A549 (cell line): ENCODE measurements at regions not wholly inside any gene's neighbourhood (a gene's known extent, or its start where the extent isn't known, plus 50 kb on each side); places are given as distances from the start of the nearest gene placed in this dataset.

Source experiments
- ATAC-seq, 2 experiments: fragments of 200-7000 bp in 1 of 2; fragments of >200 bp in 1 of 2; cut with Nextera tagmentation in 1 of 2; cut with Tn5 transposase in 1 of 2; 3 replicates each; pipeline versions ENCODE4 v1.8.0 to v1.9.1; 2018 to 2020; ENCODE audit warnings: mild to moderate bottlenecking in 1 of 2, moderate library complexity in 1 of 2
- CTCF ChIA-PET: fragments of 300-600 bp; sonication (Branson Sonifier 250); formaldehyde crosslinking; extraction: SDS; loops from one replicate; lab custom pipeline; 2021; ENCODE audit warnings: antibody characterized with exemption, inconsistent platforms; lab: Yijun Ruan, JAX
- POLR2A ChIA-PET: fragments of 350-600 bp; formaldehyde crosslinking; extraction: SDS; loops from one replicate; lab custom pipeline; 2021; ENCODE audit warnings: antibody characterized with exemption, inconsistent platforms; lab: Yijun Ruan, JAX
- DNase-seq, 2 experiments: peaks; one replicate each; pipeline versions ENCODE4 v3.0.0 to v3.0.0-alpha.2; 2011 to 2016; ENCODE audit warnings: low read depth in 1 of 2, low spot score in 1 of 2
- FAIRE-seq: peaks from 2 replicates; lab custom pipeline; 2011; peaks lifted over from hg19 to GRCh38; lab: Jason Lieb, UNC
- H3K27ac ChIP-seq, 2 experiments: fragments of >200 bp; sonication (Bioruptor Twin); formaldehyde crosslinking; 3 replicates each; pipeline ENCODE4 v1.5.1; 2016 to 2017
- H3K4me1 ChIP-seq: fragments of >200 bp; sonication (Bioruptor Twin); formaldehyde crosslinking; 3 replicates; pipeline ENCODE4 v1.6.1; 2016
- H3K4me2 ChIP-seq: fragments of >200 bp; sonication (Bioruptor Twin); formaldehyde crosslinking; 3 replicates; pipeline ENCODE4 v1.6.1; 2016
- H3K4me3 ChIP-seq: fragments of >200 bp; sonication (Bioruptor Twin); formaldehyde crosslinking; 3 replicates; pipeline ENCODE4 v1.5.1; 2016
- H3K9me3 ChIP-seq: fragments of >200 bp; sonication (Bioruptor Twin); formaldehyde crosslinking; 3 replicates; pipeline ENCODE4 v1.6.1; 2016
- BCL3 ChIP-seq: fragments of >200 bp; sonication (Bioruptor Twin); formaldehyde crosslinking; IDR thresholded peaks from 3 replicates; pipeline ENCODE4 v1.6.1; 2016
- CEBPB ChIP-seq, 2 experiments: fragments of >200 bp in 1 of 2; sonication (Bioruptor Twin) in 1 of 2; formaldehyde crosslinking in 1 of 2; IDR thresholded peaks; 2 replicates each; pipeline ENCODE4 v1.6.1; 2012 to 2016
- CHD4 ChIP-seq: fragments of 200-600 bp; sonication (generic); IDR thresholded peaks from 2 replicates; pipeline ENCODE4 v1.6.1; 2016; ENCODE audit warnings: antibody characterized with exemption, mild to moderate bottlenecking, borderline replicate concordance
- EP300 ChIP-seq, 2 experiments: fragments of >200 bp; sonication (Bioruptor Twin); formaldehyde crosslinking; IDR thresholded peaks; 2 replicates in 1 of 2; 3 replicates in 1 of 2; pipeline ENCODE4 v1.6.1; 2016 to 2017
- FOXS1 ChIP-seq: fragments of 250-450 bp; sonication (Bioruptor Pico); IDR thresholded peaks from 2 replicates; pipeline ENCODE4 v1.5.0; 2020; ENCODE audit warnings: mild to moderate bottlenecking, moderate library complexity
- HDAC2 ChIP-seq: fragments of 200-600 bp; sonication (generic); IDR thresholded peaks from 2 replicates; pipeline ENCODE4 v1.6.1; 2016
- HOXB5 ChIP-seq: fragments of 250-450 bp; sonication (Bioruptor Pico); IDR thresholded peaks from 2 replicates; pipeline ENCODE4 v1.5.0; 2020; ENCODE audit warnings: mild to moderate bottlenecking, moderate library complexity
- JUN ChIP-seq, 2 experiments: fragments of >200 bp; sonication (Bioruptor Twin); formaldehyde crosslinking; IDR thresholded peaks; 2 replicates in 1 of 2; 3 replicates in 1 of 2; pipeline ENCODE4 v1.6.1; 2016 to 2017
- KDM1A ChIP-seq: fragments of 200-600 bp; sonication (generic); IDR thresholded peaks from 2 replicates; pipeline ENCODE4 v1.6.1; 2016; ENCODE audit warnings: low read depth, mild to moderate bottlenecking
- NFE2L2 ChIP-seq: fragments of 150-350 bp; conservative IDR thresholded peaks from 2 replicates; pipeline ENCODE4 v1.6.1; 2014; ENCODE audit warnings: low read length
- POLR2AphosphoS2 ChIP-seq: conservative IDR thresholded peaks from 2 replicates; pipeline ENCODE4 v1.6.1; 2012; ENCODE audit warnings: low read length, improper control_type of control experiment, inconsistent platforms
- RCOR1 ChIP-seq: fragments of 150-350 bp; IDR thresholded peaks from 2 replicates; pipeline ENCODE4 v1.6.1; 2014; ENCODE audit warnings: antibody characterized with exemption, low read length, low read depth
- REST ChIP-seq: fragments of 200-600 bp; sonication (generic); IDR thresholded peaks from 2 replicates; pipeline ENCODE4 v1.6.1; 2016; ENCODE audit warnings: antibody characterized with exemption, mild to moderate bottlenecking, moderate library complexity
- ZFP36 ChIP-seq: fragments of 450-650 bp; IDR thresholded peaks from 2 replicates; pipeline ENCODE4 v1.6.1; 2014; ENCODE audit warnings: borderline replicate concordance; ENCODE audit not compliant: partially characterized antibody
- WGBS: methylation state at CpG from one replicate; pipeline ENCODE4 v1.1.6; 2017; ENCODE audit errors: missing lambda C conversion rate; 5-methylcytosine and 5-hydroxymethylcytosine counted together
- TF ChIP-seq, protein P1 (sequence below): IDR thresholded peaks from 2 replicates; pipeline ENCODE4 v1.6.1; 2012; ENCODE audit warnings: low read depth, borderline replicate concordance
- TF ChIP-seq, protein P2 (sequence below): fragments of 150-350 bp; IDR thresholded peaks from 2 replicates; pipeline ENCODE4 v1.6.1; 2014; ENCODE audit warnings: low read depth, mild to moderate bottlenecking, low read length

DNA sequence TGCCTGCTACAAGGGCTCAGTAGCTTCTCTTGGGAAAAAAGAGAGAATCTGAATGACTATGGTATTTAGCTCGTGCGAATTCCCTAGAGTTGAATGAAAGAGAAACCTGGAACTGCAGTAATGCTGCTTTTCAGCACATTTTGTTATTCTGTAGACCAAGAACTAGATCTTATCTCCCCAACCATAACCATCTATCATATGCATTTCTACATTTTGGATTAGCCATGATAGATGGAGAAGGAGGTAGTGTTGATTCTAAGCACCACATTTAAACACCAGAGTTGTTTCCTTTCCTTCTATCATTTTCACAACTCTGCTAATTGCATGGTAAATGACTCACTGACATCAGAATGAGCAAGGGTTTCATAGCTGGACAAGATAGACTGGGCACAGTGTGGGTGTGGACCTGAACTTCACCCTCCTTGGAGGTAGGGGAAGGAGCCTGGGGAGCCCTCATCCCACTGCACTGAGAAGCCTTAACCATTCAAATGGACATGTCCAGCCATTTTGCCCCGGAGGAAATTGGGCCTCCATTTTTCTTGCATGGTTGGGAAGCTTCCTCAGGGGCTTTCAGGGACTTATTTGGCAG lies 55.3 kb upstream of the BMPER start:
- no peak overlapping the region; a peak in 1 of 6 replicates for H3K27ac ChIP-seq
- WGBS = 55% methylated on average over 3 of the region's 3 CpGs
- POLR2A ChIA-PET = no interaction called here
- no peak overlapping the region for H3K4me2 ChIP-seq
- ATAC-seq (no peak), FAIRE-seq (no peak), DNase-seq (no peak)
- no peaks in the 10 kb centered on the region for H3K9me3 ChIP-seq
- no peaks in the 10 kb centered on the region for H3K4me1 ChIP-seq
- no peak overlapping the region for H3K4me3 ChIP-seq
- TF ChIP-seq HDAC2 (no peak), EP300 (IDR thresholded peaks at IDR 0.05) (no peak)
- CTCF ChIA-PET = interaction anchor here (0.7 to 1.3 kb wide), 6 partner anchors 7 to 134 kb away, joined by 3 to 5 read pairs (median 4); no protein-coding TSS in a partner anchor

- 61% methylated on average over 1 of the region's 1 CpG for WGBS
- POLR2A ChIA-PET = no interaction called here
- Histone ChIP-seq H3K4me2 (no peak overlapping the region), H3K27ac (no peak overlapping the region; a peak in 1 of 6 replicates), H3K4me3 (no peak overlapping the region)
- TF ChIP-seq REST = no peak
- TF ChIP-seq, all 56 proteins: peak for 0
- CTCF ChIA-PET = interaction anchor here (0.7 to 1.3 kb wide), 6 partner anchors 9 to 135 kb away, joined by 3 to 5 read pairs (median 4); no protein-coding TSS in a partner anchor
- no peak for FAIRE-seq
- no peak for DNase-seq
- H3K4me1 ChIP-seq = no peaks in the 10 kb centered on the region
- no peak for ATAC-seq
- H3K9me3 ChIP-seq = no peaks in the 10 kb centered on the region
Measured at GRCh38 chr7:33850768-33851167, 54.6 kb upstream of the BMPER start.

DNA sequence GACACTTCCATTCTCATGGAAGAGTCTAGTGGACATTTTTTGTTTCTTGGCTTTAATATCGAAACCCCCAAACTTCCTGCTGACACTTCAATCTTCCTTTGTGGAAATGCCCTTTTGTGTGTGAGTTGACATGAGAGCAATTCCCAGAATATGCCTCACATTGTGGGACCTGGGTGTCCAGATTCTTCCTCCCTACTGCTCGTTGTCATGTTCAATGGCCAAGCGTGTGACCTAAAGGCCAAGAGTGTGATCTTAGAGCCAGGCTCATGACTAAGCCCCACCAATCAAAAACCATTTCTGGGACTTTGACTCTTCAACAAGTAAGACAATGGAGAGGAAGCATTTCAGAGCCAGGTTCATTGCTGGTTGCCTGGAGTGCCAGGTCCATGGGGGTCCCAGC lies 52.5 kb upstream of the BMPER start:
- TF ChIP-seq, protein P1, sequence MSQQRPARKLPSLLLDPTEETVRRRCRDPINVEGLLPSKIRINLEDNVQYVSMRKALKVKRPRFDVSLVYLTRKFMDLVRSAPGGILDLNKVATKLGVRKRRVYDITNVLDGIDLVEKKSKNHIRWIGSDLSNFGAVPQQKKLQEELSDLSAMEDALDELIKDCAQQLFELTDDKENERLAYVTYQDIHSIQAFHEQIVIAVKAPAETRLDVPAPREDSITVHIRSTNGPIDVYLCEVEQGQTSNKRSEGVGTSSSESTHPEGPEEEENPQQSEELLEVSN = no peak
- TF ChIP-seq FOXS1 (CRISPR knock-in tag) (no peak), CHD4 (no peak), KDM1A (no peak), RCOR1 (no peak), JUN (IDR thresholded peaks at IDR 0.05) (no peak), REST (no peak), POLR2AphosphoS2 (no peak), ZFP36 (no peak), NFE2L2 (no peak), HOXB5 (CRISPR knock-in tag) (no peak), HDAC2 (no peak), BCL3 (no peak), CEBPB (IDR thresholded peaks at IDR 0.05) (no peak)
- TF ChIP-seq, protein P2, sequence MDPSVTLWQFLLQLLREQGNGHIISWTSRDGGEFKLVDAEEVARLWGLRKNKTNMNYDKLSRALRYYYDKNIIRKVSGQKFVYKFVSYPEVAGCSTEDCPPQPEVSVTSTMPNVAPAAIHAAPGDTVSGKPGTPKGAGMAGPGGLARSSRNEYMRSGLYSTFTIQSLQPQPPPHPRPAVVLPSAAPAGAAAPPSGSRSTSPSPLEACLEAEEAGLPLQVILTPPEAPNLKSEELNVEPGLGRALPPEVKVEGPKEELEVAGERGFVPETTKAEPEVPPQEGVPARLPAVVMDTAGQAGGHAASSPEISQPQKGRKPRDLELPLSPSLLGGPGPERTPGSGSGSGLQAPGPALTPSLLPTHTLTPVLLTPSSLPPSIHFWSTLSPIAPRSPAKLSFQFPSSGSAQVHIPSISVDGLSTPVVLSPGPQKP = no peak
- ATAC-seq = no peak
- H3K27ac ChIP-seq = no peak overlapping the region
- H3K4me2 ChIP-seq = no peak overlapping the region
- POLR2A ChIA-PET = no interaction called here
- no peaks in the 10 kb centered on the region for H3K9me3 ChIP-seq
- CTCF ChIA-PET = interaction anchor here (1.0 kb wide), 1 partner anchor 88 kb away, joined by 4 read pairs; no protein-coding TSS in a partner anchor
- no peak overlapping the region for H3K4me3 ChIP-seq
- FAIRE-seq = no peak
- no peak for DNase-seq
- no peaks in the 10 kb centered on the region for H3K4me1 ChIP-seq
- WGBS = 65% methylated on average over 3 of the region's 3 CpGs
